ENCODE measurements at regions not wholly inside any gene's neighbourhood (a gene's known extent, or its start where the extent isn't known, plus 50 kb on each side); places are given as distances from the start of the nearest gene placed in this dataset.

GRCh38 chr13:69094485-69094884 lies 1013.1 kb upstream of the ATXN8OS start:
- TF ChIP-seq CTCF (IDR thresholded peaks at IDR 0.05; ENCODE audit: control extremely low read depth in 1 of 3, insufficient read depth in 1 of 3, low read depth in 1 of 3, low read length in 3 of 3) (no peak), CHD1 (IDR thresholded peaks at IDR 0.05; ENCODE audit: low read depth, low read length) (no peak), JUND (IDR thresholded peaks at IDR 0.05; ENCODE audit: low read length) (no peak)

Data from H1 (cell line).